ENCODE measurements at regions not wholly inside any gene's neighbourhood (a gene's known extent, or its start where the extent isn't known, plus 50 kb on each side); places are given as distances from the start of the nearest gene placed in this dataset.
"Not testable (repeated sequence)": the region's sequence is repeated elsewhere in the genome, so short reads cannot be mapped to it uniquely, and the experiment has no call there.

GRCh38 chr4:129248621-129249020 is 152.7 kb downstream of the C4orf33 start:
- H3K4me3 ChIP-seq (ENCODE audit: low read depth, low read length) = no peak overlapping the region

GRCh38 chr4:129254126-129254525 is 158.2 kb downstream of the C4orf33 start:
- H3K4me3 ChIP-seq (ENCODE audit: low read depth, low read length) = no peak overlapping the region

- no peak overlapping the region for H3K4me3 ChIP-seq (ENCODE audit: low read depth, low read length)
Measured at GRCh38 chr4:129254526-129254925, 158.6 kb downstream of the C4orf33 start.

- H3K4me3 ChIP-seq (ENCODE audit: low read depth, low read length) = no peak overlapping the region
Measured at GRCh38 chr4:129261584-129261983, 165.6 kb downstream of the C4orf33 start.

- H3K4me3 ChIP-seq (ENCODE audit: low read depth, low read length) = no peak overlapping the region
Measured at GRCh38 chr4:129264008-129264657, 168.2 kb downstream of the C4orf33 start.

- H3K4me3 ChIP-seq (ENCODE audit: low read depth, low read length) = no peak overlapping the region
Measured at GRCh38 chr4:129278868-129279267, 182.9 kb downstream of the C4orf33 start.

GRCh38 chr4:129282293-129282692 is 186.3 kb downstream of the C4orf33 start:
- H3K4me3 ChIP-seq (ENCODE audit: low read depth, low read length) = no peak overlapping the region

GRCh38 chr4:129292194-129292593 is 196.2 kb downstream of the C4orf33 start:
- not testable (repeated sequence) for H3K4me3 ChIP-seq (ENCODE audit: low read depth, low read length)

- H3K4me3 ChIP-seq (ENCODE audit: low read depth, low read length) = no peak overlapping the region
Measured at GRCh38 chr4:129314781-129315180, 218.8 kb downstream of the C4orf33 start.

- H3K4me3 ChIP-seq (ENCODE audit: low read depth, low read length) = no peak overlapping the region
Measured at GRCh38 chr4:129322920-129323319, 227.0 kb downstream of the C4orf33 start.

- no peak overlapping the region for H3K4me3 ChIP-seq (ENCODE audit: low read depth, low read length)
Measured at GRCh38 chr4:129323658-129324057, 227.7 kb downstream of the C4orf33 start.

GRCh38 chr4:129326571-129327460 is 230.9 kb downstream of the C4orf33 start:
- no peak overlapping the region for H3K4me3 ChIP-seq (ENCODE audit: low read depth, low read length)

- H3K4me3 ChIP-seq (ENCODE audit: low read depth, low read length) = no peak overlapping the region
Measured at GRCh38 chr4:129327637-129328036, 231.7 kb downstream of the C4orf33 start.

- H3K4me3 ChIP-seq (ENCODE audit: low read depth, low read length) = no peak overlapping the region
Measured at GRCh38 chr4:129328162-129328561, 232.2 kb downstream of the C4orf33 start.

- no peak overlapping the region for H3K4me3 ChIP-seq (ENCODE audit: low read depth, low read length)
Measured at GRCh38 chr4:129334136-129334535, 238.2 kb downstream of the C4orf33 start.

- no peak overlapping the region for H3K4me3 ChIP-seq (ENCODE audit: low read depth, low read length)
Measured at GRCh38 chr4:129335276-129335675, 239.3 kb downstream of the C4orf33 start.

- no peak overlapping the region for H3K4me3 ChIP-seq (ENCODE audit: low read depth, low read length)
Measured at GRCh38 chr4:129335818-129336217, 239.9 kb downstream of the C4orf33 start.

- no peak overlapping the region for H3K4me3 ChIP-seq (ENCODE audit: low read depth, low read length)
Measured at GRCh38 chr4:129336457-129337227, 240.7 kb downstream of the C4orf33 start.

- no peak overlapping the region for H3K4me3 ChIP-seq (ENCODE audit: low read depth, low read length)
Measured at GRCh38 chr4:129337228-129337620, 241.3 kb downstream of the C4orf33 start.

- no peak overlapping the region for H3K4me3 ChIP-seq (ENCODE audit: low read depth, low read length)
Measured at GRCh38 chr4:129342819-129343408, 247.0 kb downstream of the C4orf33 start.

- H3K4me3 ChIP-seq (ENCODE audit: low read depth, low read length) = no peak overlapping the region
Measured at GRCh38 chr4:129344058-129344457, 248.1 kb downstream of the C4orf33 start.

Measured in iPS-11a (cell line).